ENCODE measurements at regions not wholly inside any gene's neighbourhood (a gene's known extent, or its start where the extent isn't known, plus 50 kb on each side); places are given as distances from the start of the nearest gene placed in this dataset.

- TF ChIP-seq CTCF (conservative IDR thresholded peaks at IDR 0.05; ENCODE audit: low read depth, low read length): no peak
- no peak for TF ChIP-seq EZH2 (IDR thresholded peaks at IDR 0.05; ENCODE audit: borderline replicate concordance, low read depth, low read length, poor library complexity, severe bottlenecking)
Observed at GRCh38 chr6:55089325-55089724, 85.0 kb upstream of the HCRTR2 start.

All from A673 (cell line).